ENCODE measurements at regions not wholly inside any gene's neighbourhood (a gene's known extent, or its start where the extent isn't known, plus 50 kb on each side); places are given as distances from the start of the nearest gene placed in this dataset.

GRCh38 chr4:177596035-177596434 lies 153.8 kb upstream of the AGA start:
- Histone ChIP-seq H3K4me3 (ENCODE audit: low read depth, low read length, poor library complexity, severe bottlenecking) (no peak overlapping the region), H3K27me3 (replicated peaks; ENCODE audit: insufficient read depth, low read depth, low read length, poor library complexity) (no peaks in the 10 kb centered on the region), H3K9me3 (ENCODE audit: low read depth, low read length, poor library complexity, severe bottlenecking) (no peaks in the 10 kb centered on the region), H3K27ac (ENCODE audit: low read depth, low read length, poor library complexity, severe bottlenecking) (no peak overlapping the region), H3K36me3 (ENCODE audit: insufficient read depth, low read length, poor library complexity, severe bottlenecking) (no peaks in the 10 kb centered on the region), H3K4me1 (ENCODE audit: insufficient read depth, low read length, poor library complexity, severe bottlenecking) (no peaks in the 10 kb centered on the region)
- peak; percentile 32 for DNase-seq (ENCODE audit: low spot score)
- ChIA-PET CTCF (no interaction called here), POLR2A (ENCODE audit: low non-redundant PET) (no interaction called here)
- intact Hi-C loops (cut with micrococcal nuclease; ENCODE audit: unreplicated experiment), result no loop called here
- TF ChIP-seq EZH2 (IDR thresholded peaks at IDR 0.05; ENCODE audit: borderline replicate concordance, low read depth, low read length, poor library complexity, severe bottlenecking) (no peak), CTCF (conservative IDR thresholded peaks at IDR 0.05; ENCODE audit: low read depth, low read length) (no peak)
- no TSS peak for BruUV-seq (replicated peaks)

GRCh38 chr4:177596991-177597390 lies 154.8 kb upstream of the AGA start:
- H3K4me1 ChIP-seq (ENCODE audit: insufficient read depth, low read length, poor library complexity, severe bottlenecking), result no peaks in the 10 kb centered on the region
- intact Hi-C loops (cut with micrococcal nuclease; ENCODE audit: unreplicated experiment), result no loop called here
- DNase-seq (ENCODE audit: low spot score), result no peak
- ChIA-PET POLR2A (ENCODE audit: low non-redundant PET) (interaction anchor here (0.5 kb wide), 1 partner anchor 174 kb away, joined by 3 read pairs; no protein-coding TSS in a partner anchor), CTCF (no interaction called here)
- H3K9me3 ChIP-seq (ENCODE audit: low read depth, low read length, poor library complexity, severe bottlenecking), result no peaks in the 10 kb centered on the region
- H3K4me3 ChIP-seq (ENCODE audit: low read depth, low read length, poor library complexity, severe bottlenecking), result no peak overlapping the region
- no peaks in the 10 kb centered on the region for H3K27me3 ChIP-seq (replicated peaks; ENCODE audit: insufficient read depth, low read depth, low read length, poor library complexity)
- no TSS peak for BruUV-seq (replicated peaks)
- TF ChIP-seq CTCF (conservative IDR thresholded peaks at IDR 0.05; ENCODE audit: low read depth, low read length), result no peak
- TF ChIP-seq EZH2 (IDR thresholded peaks at IDR 0.05; ENCODE audit: borderline replicate concordance, low read depth, low read length, poor library complexity, severe bottlenecking), result no peak
- H3K27ac ChIP-seq (ENCODE audit: low read depth, low read length, poor library complexity, severe bottlenecking), result no peak overlapping the region
- H3K36me3 ChIP-seq (ENCODE audit: insufficient read depth, low read length, poor library complexity, severe bottlenecking), result no peaks in the 10 kb centered on the region

- DNase-seq (ENCODE audit: low spot score), result no peak
- Histone ChIP-seq H3K27ac (ENCODE audit: low read depth, low read length, poor library complexity, severe bottlenecking) (no peak overlapping the region), H3K9me3 (ENCODE audit: low read depth, low read length, poor library complexity, severe bottlenecking) (no peaks in the 10 kb centered on the region), H3K4me3 (ENCODE audit: low read depth, low read length, poor library complexity, severe bottlenecking) (no peak overlapping the region), H3K27me3 (replicated peaks; ENCODE audit: insufficient read depth, low read depth, low read length, poor library complexity) (no peaks in the 10 kb centered on the region), H3K36me3 (ENCODE audit: insufficient read depth, low read length, poor library complexity, severe bottlenecking) (no peaks in the 10 kb centered on the region), H3K4me1 (ENCODE audit: insufficient read depth, low read length, poor library complexity, severe bottlenecking) (no peaks in the 10 kb centered on the region)
- TF ChIP-seq EZH2 (IDR thresholded peaks at IDR 0.05; ENCODE audit: borderline replicate concordance, low read depth, low read length, poor library complexity, severe bottlenecking), result no peak
- ChIA-PET POLR2A (ENCODE audit: low non-redundant PET) (no interaction called here), CTCF (no interaction called here)
- BruUV-seq (replicated peaks), result no TSS peak
- intact Hi-C loops (cut with micrococcal nuclease; ENCODE audit: unreplicated experiment), result no loop called here
Observed at GRCh38 chr4:177605252-177605651, 163.0 kb upstream of the AGA start.

GRCh38 chr4:177607111-177607573 lies 164.9 kb upstream of the AGA start:
- H3K4me3 ChIP-seq (ENCODE audit: low read depth, low read length, poor library complexity, severe bottlenecking), result no peak overlapping the region
- no peak overlapping the region for H3K27ac ChIP-seq (ENCODE audit: low read depth, low read length, poor library complexity, severe bottlenecking)
- no peaks in the 10 kb centered on the region for H3K4me1 ChIP-seq (ENCODE audit: insufficient read depth, low read length, poor library complexity, severe bottlenecking)
- TF ChIP-seq EZH2 (IDR thresholded peaks at IDR 0.05; ENCODE audit: borderline replicate concordance, low read depth, low read length, poor library complexity, severe bottlenecking), result no peak
- TF ChIP-seq CTCF (conservative IDR thresholded peaks at IDR 0.05; ENCODE audit: low read depth, low read length), result no peak
- POLR2A ChIA-PET (ENCODE audit: low non-redundant PET), result no interaction called here
- no peaks in the 10 kb centered on the region for H3K36me3 ChIP-seq (ENCODE audit: insufficient read depth, low read length, poor library complexity, severe bottlenecking)
- no peaks in the 10 kb centered on the region for H3K9me3 ChIP-seq (ENCODE audit: low read depth, low read length, poor library complexity, severe bottlenecking)
- intact Hi-C loops (cut with micrococcal nuclease; ENCODE audit: unreplicated experiment), result no loop called here
- no peaks in the 10 kb centered on the region for H3K27me3 ChIP-seq (replicated peaks; ENCODE audit: insufficient read depth, low read depth, low read length, poor library complexity)
- no TSS peak for BruUV-seq (replicated peaks)
- CTCF ChIA-PET, result no interaction called here
- no peak for DNase-seq (ENCODE audit: low spot score)
